ENCODE measurements at regions not wholly inside any gene's neighbourhood (a gene's known extent, or its start where the extent isn't known, plus 50 kb on each side); places are given as distances from the start of the nearest gene placed in this dataset.

- TF ChIP-seq POLR2A (IDR thresholded peaks at IDR 0.05; ENCODE audit: low read depth, low read length) (no peak), TAF1 (IDR thresholded peaks at IDR 0.05; ENCODE audit: low read depth, low read length) (no peak), POLR2AphosphoS5 (IDR thresholded peaks at IDR 0.05; ENCODE audit: low read depth, low read length) (no peak), SPI1 (IDR thresholded peaks at IDR 0.05; ENCODE audit: low read depth, low read length) (no peak)
These were observed 152.2 kb downstream of the TMCO5A start for GRCh38 chr15:38086611-38087010.

Measured in GM12891 (cell line).